ENCODE measurements at regions not wholly inside any gene's neighbourhood (a gene's known extent, or its start where the extent isn't known, plus 50 kb on each side); places are given as distances from the start of the nearest gene placed in this dataset.

- H3K27ac Mint-ChIP-seq, result no peak overlapping the region
- no peak overlapping the region for H3K4me3 Mint-ChIP-seq
- peaks cover 15% of the 10 kb centered on the region for H3K27me3 Mint-ChIP-seq (ENCODE audit: low read depth)
- H3K36me3 Mint-ChIP-seq (ENCODE audit: low read depth), result peaks cover 2% of the 10 kb centered on the region
- no peaks in the 10 kb centered on the region for H3K9me3 Mint-ChIP-seq
- peaks cover 5% of the 10 kb centered on the region for H3K4me1 Mint-ChIP-seq (ENCODE audit: low read depth)
These were observed 107.5 kb upstream of the SESN3 start for GRCh38 chr11:95338430-95338991.

- H3K27ac Mint-ChIP-seq, result no peak overlapping the region
- no peaks in the 10 kb centered on the region for H3K36me3 Mint-ChIP-seq (ENCODE audit: low read depth)
- peaks cover 5% of the 10 kb centered on the region for H3K4me1 Mint-ChIP-seq (ENCODE audit: low read depth)
- no peak overlapping the region for H3K4me3 Mint-ChIP-seq
- no peaks in the 10 kb centered on the region for H3K9me3 Mint-ChIP-seq
- peaks cover 10% of the 10 kb centered on the region for H3K27me3 Mint-ChIP-seq (ENCODE audit: low read depth)
These were observed 107.0 kb upstream of the SESN3 start for GRCh38 chr11:95337972-95338429.

- Mint-ChIP-seq H3K27me3 (ENCODE audit: low read depth) (peaks cover 8% of the 10 kb centered on the region), H3K9me3 (no peaks in the 10 kb centered on the region), H3K27ac (no peak overlapping the region), H3K4me1 (ENCODE audit: low read depth) (peaks cover 5% of the 10 kb centered on the region), H3K4me3 (no peak overlapping the region), H3K36me3 (ENCODE audit: low read depth) (no peaks in the 10 kb centered on the region)
These were observed 106.4 kb upstream of the SESN3 start for GRCh38 chr11:95337175-95337957.

- Mint-ChIP-seq H3K27ac (no peak overlapping the region), H3K4me3 (no peak overlapping the region), H3K36me3 (ENCODE audit: low read depth) (no peaks in the 10 kb centered on the region), H3K9me3 (no peaks in the 10 kb centered on the region), H3K4me1 (ENCODE audit: low read depth) (peaks cover 5% of the 10 kb centered on the region), H3K27me3 (ENCODE audit: low read depth) (no peaks in the 10 kb centered on the region)
These were observed 105.0 kb upstream of the SESN3 start for GRCh38 chr11:95335989-95336388.

- H3K9me3 Mint-ChIP-seq, result no peaks in the 10 kb centered on the region
- no peak overlapping the region for H3K4me3 Mint-ChIP-seq
- H3K4me1 Mint-ChIP-seq (ENCODE audit: low read depth), result peaks cover 1% of the 10 kb centered on the region
These were observed 100.2 kb upstream of the SESN3 start for GRCh38 chr11:95331161-95331560.

GRCh38 chr11:95330302-95330701 is 99.3 kb upstream of the SESN3 start:
- H3K4me3 Mint-ChIP-seq, result no peak overlapping the region
- H3K9me3 Mint-ChIP-seq, result no peaks in the 10 kb centered on the region
- H3K27ac Mint-ChIP-seq, result no peak overlapping the region
- H3K4me1 Mint-ChIP-seq (ENCODE audit: low read depth), result no peaks in the 10 kb centered on the region
- no peaks in the 10 kb centered on the region for H3K27me3 Mint-ChIP-seq (ENCODE audit: low read depth)
- H3K36me3 Mint-ChIP-seq (ENCODE audit: low read depth), result no peaks in the 10 kb centered on the region

More at GRCh38 chr11:95331161-95331560, 100.2 kb upstream of the SESN3 start:
- H3K36me3 Mint-ChIP-seq (ENCODE audit: low read depth), result no peaks in the 10 kb centered on the region
- no peaks in the 10 kb centered on the region for H3K27me3 Mint-ChIP-seq (ENCODE audit: low read depth)
- H3K27ac Mint-ChIP-seq, result no peak overlapping the region

- Mint-ChIP-seq H3K36me3 (ENCODE audit: low read depth) (no peaks in the 10 kb centered on the region), H3K27ac (no peak overlapping the region), H3K4me1 (ENCODE audit: low read depth) (no peaks in the 10 kb centered on the region), H3K4me3 (no peak overlapping the region), H3K27me3 (ENCODE audit: low read depth) (no peaks in the 10 kb centered on the region), H3K9me3 (no peaks in the 10 kb centered on the region)
These were observed 96.4 kb upstream of the SESN3 start for GRCh38 chr11:95327273-95327948.

- Mint-ChIP-seq H3K27ac (no peak overlapping the region), H3K27me3 (ENCODE audit: low read depth) (no peaks in the 10 kb centered on the region), H3K4me1 (ENCODE audit: low read depth) (no peaks in the 10 kb centered on the region), H3K9me3 (no peaks in the 10 kb centered on the region), H3K36me3 (ENCODE audit: low read depth) (no peaks in the 10 kb centered on the region), H3K4me3 (no peak overlapping the region)
These were observed 94.8 kb upstream of the SESN3 start for GRCh38 chr11:95325777-95326258.

GRCh38 chr11:95324826-95325225 is 93.8 kb upstream of the SESN3 start:
- Mint-ChIP-seq H3K4me3 (no peak overlapping the region), H3K27me3 (ENCODE audit: low read depth) (no peaks in the 10 kb centered on the region), H3K9me3 (no peaks in the 10 kb centered on the region), H3K36me3 (ENCODE audit: low read depth) (no peaks in the 10 kb centered on the region), H3K27ac (no peak overlapping the region), H3K4me1 (ENCODE audit: low read depth) (no peaks in the 10 kb centered on the region)

GRCh38 chr11:95322539-95322938 is 91.5 kb upstream of the SESN3 start:
- Mint-ChIP-seq H3K4me1 (ENCODE audit: low read depth) (no peaks in the 10 kb centered on the region), H3K4me3 (no peak overlapping the region), H3K27ac (no peak overlapping the region), H3K36me3 (ENCODE audit: low read depth) (no peaks in the 10 kb centered on the region), H3K9me3 (no peaks in the 10 kb centered on the region), H3K27me3 (ENCODE audit: low read depth) (no peaks in the 10 kb centered on the region)

GRCh38 chr11:95318498-95318897 is 87.5 kb upstream of the SESN3 start:
- H3K9me3 Mint-ChIP-seq, result no peaks in the 10 kb centered on the region
- no peak overlapping the region for H3K27ac Mint-ChIP-seq
- no peaks in the 10 kb centered on the region for H3K36me3 Mint-ChIP-seq (ENCODE audit: low read depth)
- H3K4me1 Mint-ChIP-seq (ENCODE audit: low read depth), result no peaks in the 10 kb centered on the region
- no peak overlapping the region for H3K4me3 Mint-ChIP-seq
- no peaks in the 10 kb centered on the region for H3K27me3 Mint-ChIP-seq (ENCODE audit: low read depth)

- Mint-ChIP-seq H3K4me3 (no peak overlapping the region), H3K36me3 (ENCODE audit: low read depth) (peaks cover 3% of the 10 kb centered on the region), H3K4me1 (ENCODE audit: low read depth) (peaks cover 2% of the 10 kb centered on the region), H3K27ac (no peak overlapping the region), H3K9me3 (no peaks in the 10 kb centered on the region), H3K27me3 (ENCODE audit: low read depth) (no peaks in the 10 kb centered on the region)
These were observed 77.6 kb upstream of the SESN3 start for GRCh38 chr11:95308512-95309035.

- no peaks in the 10 kb centered on the region for H3K9me3 Mint-ChIP-seq
- no peak overlapping the region for H3K27ac Mint-ChIP-seq
- H3K27me3 Mint-ChIP-seq (ENCODE audit: low read depth), result no peaks in the 10 kb centered on the region
- peaks cover 3% of the 10 kb centered on the region for H3K36me3 Mint-ChIP-seq (ENCODE audit: low read depth)
- H3K4me3 Mint-ChIP-seq, result no peak overlapping the region
- H3K4me1 Mint-ChIP-seq (ENCODE audit: low read depth), result peaks cover 2% of the 10 kb centered on the region
These were observed 76.3 kb upstream of the SESN3 start for GRCh38 chr11:95307286-95307685.

- no peaks in the 10 kb centered on the region for H3K9me3 Mint-ChIP-seq
These were observed 75.8 kb upstream of the SESN3 start for GRCh38 chr11:95306801-95307200.

More at GRCh38 chr11:95306801-95307200, 75.8 kb upstream of the SESN3 start:
- Mint-ChIP-seq H3K27ac (no peak overlapping the region), H3K36me3 (ENCODE audit: low read depth) (peaks cover 3% of the 10 kb centered on the region), H3K4me1 (ENCODE audit: low read depth) (peaks cover 2% of the 10 kb centered on the region), H3K27me3 (ENCODE audit: low read depth) (no peaks in the 10 kb centered on the region), H3K4me3 (no peak overlapping the region)

All from T-helper 1 cell treated with Interleukin-12 subunit alpha and Interleukin-12 subunit beta and Interleukin-4 antibody, amounts not matched to agents 30 μg/mL and 1 μg/mL, for 36 hours (primary cell).